Lower lobe of right lung (tissue), 2 donors: ENCODE measurements at regions not wholly inside any gene's neighbourhood (a gene's known extent, or its start where the extent isn't known, plus 50 kb on each side); places are given as distances from the start of the nearest gene placed in this dataset.

Experiments
- ATAC-seq, 2 donors: fragments of 200-7000 bp; cut with Tn5 transposase; one replicate each; pipeline ENCODE4 v1.9.1; 2020 to 2022; ENCODE audit warnings: mild to moderate bottlenecking in 2 of 2, moderate library complexity in 2 of 2
- DNase-seq: peaks from one replicate; pipeline ENCODE4 v3.0.0-alpha.2; 2020
- H3K27ac ChIP-seq: fragments of 200-600 bp; one replicate; pipeline ENCODE4 v1.8.0; 2022
- H3K27me3 ChIP-seq: fragments of 200-600 bp; one replicate; pipeline ENCODE4 v1.8.0; 2022; ENCODE audit warnings: low read depth
- H3K36me3 ChIP-seq: fragments of 200-600 bp; one replicate; pipeline ENCODE4 v1.8.0; 2022; ENCODE audit warnings: mild to moderate bottlenecking
- H3K4me1 ChIP-seq: fragments of 200-600 bp; one replicate; pipeline ENCODE4 v1.8.0; 2022
- H3K4me3 ChIP-seq: fragments of 200-600 bp; one replicate; pipeline ENCODE4 v1.8.0; 2022; ENCODE audit warnings: mild to moderate bottlenecking
- H3K9me3 ChIP-seq: fragments of 200-600 bp; one replicate; pipeline ENCODE4 v1.8.0; 2022
- CTCF ChIP-seq: fragments of 200-600 bp; IDR thresholded peaks from one replicate; pipeline ENCODE4 v1.8.0; 2022; ENCODE audit warnings: antibody characterized with exemption, mild to moderate bottlenecking
- intact Hi-C: fragments of 100-400 bp; cut with DNase I; formaldehyde crosslinking; loops from one replicate; pipeline ENCODE4 v1.11.0; 2022
- donor health status: DM: no; HTN: yes; CAD: no; lungs with severe emphysema.

- Histone ChIP-seq H3K27me3 (no peaks in the 10 kb centered on the region), H3K9me3 (no peaks in the 10 kb centered on the region), H3K36me3 (no peaks in the 10 kb centered on the region), H3K27ac (no peak overlapping the region), H3K4me3 (no peak overlapping the region), H3K4me1 (peaks cover 41% of the 10 kb centered on the region)
- DNase-seq (no peak), ATAC-seq (no peak)
- intact Hi-C loops, result no loop called here
- TF ChIP-seq CTCF, result no peak
Measured at GRCh38 chr13:76758738-76759137, 127.5 kb downstream of the KCTD12 start.

GRCh38 chr13:76758257-76758656 lies 127.9 kb downstream of the KCTD12 start:
- Histone ChIP-seq H3K27ac (no peak overlapping the region), H3K27me3 (no peaks in the 10 kb centered on the region), H3K9me3 (no peaks in the 10 kb centered on the region), H3K4me1 (peaks cover 36% of the 10 kb centered on the region), H3K36me3 (no peaks in the 10 kb centered on the region), H3K4me3 (no peak overlapping the region)
- intact Hi-C loops, result no loop called here
- TF ChIP-seq CTCF, result no peak
- ATAC-seq (no peak), DNase-seq (no peak)

- no peak for DNase-seq
- Histone ChIP-seq H3K36me3 (no peaks in the 10 kb centered on the region), H3K4me1 (peaks cover 29% of the 10 kb centered on the region), H3K27me3 (no peaks in the 10 kb centered on the region), H3K9me3 (no peaks in the 10 kb centered on the region), H3K4me3 (no peak overlapping the region), H3K27ac (no peak overlapping the region)
- TF ChIP-seq CTCF, result no peak
- intact Hi-C loops, result no loop called here
- ATAC-seq, result no peak
Measured at GRCh38 chr13:76756451-76756850, 129.8 kb downstream of the KCTD12 start.

- no peaks in the 10 kb centered on the region for H3K36me3 ChIP-seq
- no peaks in the 10 kb centered on the region for H3K9me3 ChIP-seq
- H3K27me3 ChIP-seq, result no peaks in the 10 kb centered on the region
- H3K27ac ChIP-seq, result no peak overlapping the region
- DNase-seq, result no peak
- H3K4me1 ChIP-seq, result peaks cover 18% of the 10 kb centered on the region
- intact Hi-C loops, result no loop called here
- no peak for ATAC-seq
- no peak for TF ChIP-seq CTCF
- no peak overlapping the region for H3K4me3 ChIP-seq
Measured at GRCh38 chr13:76754414-76754813, 131.8 kb downstream of the KCTD12 start.

- H3K27ac ChIP-seq, result no peak overlapping the region
- no peak overlapping the region for H3K4me3 ChIP-seq
- H3K9me3 ChIP-seq, result no peaks in the 10 kb centered on the region
- peaks cover 9% of the 10 kb centered on the region for H3K4me1 ChIP-seq
- no peaks in the 10 kb centered on the region for H3K36me3 ChIP-seq
- intact Hi-C loops, result no loop called here
- DNase-seq (no peak), ATAC-seq (no peak)
- no peaks in the 10 kb centered on the region for H3K27me3 ChIP-seq
- TF ChIP-seq CTCF, result no peak
Measured at GRCh38 chr13:76751278-76751677, 134.9 kb downstream of the KCTD12 start.

GRCh38 chr13:76750126-76750525 lies 136.1 kb downstream of the KCTD12 start:
- intact Hi-C loops, result no loop called here
- Histone ChIP-seq H3K4me1 (peaks cover 11% of the 10 kb centered on the region), H3K27me3 (no peaks in the 10 kb centered on the region), H3K36me3 (no peaks in the 10 kb centered on the region), H3K4me3 (no peak overlapping the region), H3K27ac (no peak overlapping the region), H3K9me3 (no peaks in the 10 kb centered on the region)
- no peak for ATAC-seq
- TF ChIP-seq CTCF, result no peak
- DNase-seq, result no peak
